WERI-Rb-1 (cell line): ENCODE measurements at regions not wholly inside any gene's neighbourhood (a gene's known extent, or its start where the extent isn't known, plus 50 kb on each side); places are given as distances from the start of the nearest gene placed in this dataset.

Source experiments
- DNase-seq: peaks from one replicate; pipeline ENCODE4 v3.0.0-alpha.2; 2020
- H3K27ac ChIP-seq: fragments of 250-450 bp; sonication (Bioruptor Pico); 2 replicates; pipeline ENCODE4 v1.5.1; 2020; ENCODE audit warnings: mild to moderate bottlenecking, moderate library complexity
- H3K27me3 ChIP-seq: fragments of 250-450 bp; sonication (Bioruptor Pico); 2 replicates; pipeline ENCODE4 v1.5.1; 2021; ENCODE audit warnings: mild to moderate bottlenecking, low read depth, moderate library complexity; ENCODE audit not compliant: insufficient read depth, severe bottlenecking
- H3K36me3 ChIP-seq: fragments of 250-450 bp; sonication (Bioruptor Pico); 2 replicates; pipeline ENCODE4 v1.5.1; 2020; ENCODE audit warnings: mild to moderate bottlenecking, moderate library complexity
- H3K4me3 ChIP-seq: 2 replicates; pipeline ENCODE4 v1.5.1; 2011; ENCODE audit warnings: low read depth, mild to moderate bottlenecking, control low read depth, low read length
- H3K9me3 ChIP-seq: fragments of 250-450 bp; sonication (Bioruptor Pico); 2 replicates; pipeline ENCODE4 v1.5.1; 2021; ENCODE audit warnings: mild to moderate bottlenecking, moderate library complexity; ENCODE audit not compliant: severe bottlenecking
- TF ChIP-seq, protein P1 (sequence below): IDR thresholded peaks from 2 replicates; pipeline ENCODE4 v1.5.1; 2011; ENCODE audit warnings: low read depth, mild to moderate bottlenecking, control low read depth, inconsistent platforms, low read length

GRCh38 chr11:134901955-134902918 is 490.2 kb upstream of the B3GAT1 start:
- Histone ChIP-seq H3K27me3 (peaks cover 54% of the 10 kb centered on the region), H3K27ac (no peak overlapping the region), H3K4me3 (no peak overlapping the region), H3K9me3 (no peaks in the 10 kb centered on the region), H3K36me3 (no peaks in the 10 kb centered on the region)
- TF ChIP-seq, protein P1, sequence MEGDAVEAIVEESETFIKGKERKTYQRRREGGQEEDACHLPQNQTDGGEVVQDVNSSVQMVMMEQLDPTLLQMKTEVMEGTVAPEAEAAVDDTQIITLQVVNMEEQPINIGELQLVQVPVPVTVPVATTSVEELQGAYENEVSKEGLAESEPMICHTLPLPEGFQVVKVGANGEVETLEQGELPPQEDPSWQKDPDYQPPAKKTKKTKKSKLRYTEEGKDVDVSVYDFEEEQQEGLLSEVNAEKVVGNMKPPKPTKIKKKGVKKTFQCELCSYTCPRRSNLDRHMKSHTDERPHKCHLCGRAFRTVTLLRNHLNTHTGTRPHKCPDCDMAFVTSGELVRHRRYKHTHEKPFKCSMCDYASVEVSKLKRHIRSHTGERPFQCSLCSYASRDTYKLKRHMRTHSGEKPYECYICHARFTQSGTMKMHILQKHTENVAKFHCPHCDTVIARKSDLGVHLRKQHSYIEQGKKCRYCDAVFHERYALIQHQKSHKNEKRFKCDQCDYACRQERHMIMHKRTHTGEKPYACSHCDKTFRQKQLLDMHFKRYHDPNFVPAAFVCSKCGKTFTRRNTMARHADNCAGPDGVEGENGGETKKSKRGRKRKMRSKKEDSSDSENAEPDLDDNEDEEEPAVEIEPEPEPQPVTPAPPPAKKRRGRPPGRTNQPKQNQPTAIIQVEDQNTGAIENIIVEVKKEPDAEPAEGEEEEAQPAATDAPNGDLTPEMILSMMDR: no peak
- no peak for DNase-seq

GRCh38 chr11:134901542-134901941 is 489.5 kb upstream of the B3GAT1 start:
- Histone ChIP-seq H3K36me3 (no peaks in the 10 kb centered on the region), H3K4me3 (no peak overlapping the region), H3K27ac (no peak overlapping the region), H3K27me3 (peaks cover 50% of the 10 kb centered on the region), H3K9me3 (no peaks in the 10 kb centered on the region)
- TF ChIP-seq, protein P1: no peak
- no peak for DNase-seq

DNA sequence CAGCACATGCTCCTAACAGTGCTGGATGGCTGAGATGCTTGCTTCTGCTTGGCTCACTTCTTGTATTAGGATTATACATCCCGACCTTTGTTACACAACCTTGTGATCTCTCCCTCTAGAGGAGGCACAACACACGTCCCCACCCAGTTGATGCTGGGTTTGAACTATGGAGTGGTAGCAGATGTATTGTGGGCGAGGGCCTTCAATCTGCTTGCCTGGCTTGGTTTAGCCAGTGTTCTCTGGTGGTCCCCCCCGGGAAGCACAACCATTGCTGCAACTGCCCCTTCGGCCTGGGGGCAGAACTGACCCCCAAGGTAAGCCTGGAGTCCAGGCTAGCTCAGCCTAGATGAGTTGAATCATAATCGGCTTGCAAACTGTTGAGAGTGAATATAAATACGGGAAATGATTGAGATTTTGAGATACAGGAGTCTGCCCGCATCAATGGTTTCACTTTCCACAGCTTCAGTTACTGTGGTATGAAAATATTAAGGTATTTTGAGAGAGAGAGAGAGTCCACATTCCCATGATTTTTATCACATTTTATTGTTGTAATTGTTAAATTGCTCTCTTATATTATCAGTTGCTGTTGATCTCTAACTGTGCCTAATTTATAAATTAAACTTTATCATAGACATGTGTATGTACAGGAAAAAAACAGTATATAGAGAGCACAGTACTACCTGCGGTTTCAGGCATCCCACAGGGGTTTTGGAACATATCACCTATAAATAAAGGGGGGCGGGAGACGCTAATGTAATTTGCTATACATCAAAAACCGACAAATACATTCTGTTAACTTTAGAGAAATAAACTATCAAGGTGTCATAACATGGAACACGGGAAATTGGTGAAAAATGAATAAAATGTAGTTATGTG is 482.0 kb upstream of the B3GAT1 start:
- H3K4me3 ChIP-seq: no peak overlapping the region

DNA sequence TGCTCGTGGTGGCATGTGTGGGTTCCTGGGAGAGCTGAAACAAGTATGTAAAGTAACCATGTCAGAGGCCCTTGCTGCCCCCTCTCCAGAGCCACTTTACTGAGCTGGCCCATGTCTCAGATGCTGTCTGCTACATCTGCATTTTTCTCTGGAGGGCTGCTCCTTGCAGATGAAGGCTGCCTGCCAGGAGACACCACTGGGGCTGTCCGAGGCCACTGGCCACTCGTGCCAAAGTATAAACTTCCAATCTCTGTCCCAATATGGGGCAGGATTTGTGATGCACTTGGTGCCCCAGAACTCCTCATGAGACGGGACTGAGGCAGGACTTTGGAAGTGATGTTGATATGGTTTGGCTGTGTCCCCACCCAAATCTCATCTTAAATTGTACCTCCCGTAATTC is 478.4 kb upstream of the B3GAT1 start:
- H3K27ac ChIP-seq: no peak overlapping the region
- peaks cover 5% of the 10 kb centered on the region for H3K9me3 ChIP-seq
- no peak overlapping the region for H3K4me3 ChIP-seq
- DNase-seq: no peak
- TF ChIP-seq, protein P1: no peak
- peaks cover 47% of the 10 kb centered on the region for H3K27me3 ChIP-seq
- H3K36me3 ChIP-seq: no peaks in the 10 kb centered on the region

More for the DNA sequence above, 482.0 kb upstream of the B3GAT1 start:
- Histone ChIP-seq H3K36me3 (no peaks in the 10 kb centered on the region), H3K27me3 (peaks cover 44% of the 10 kb centered on the region), H3K9me3 (peaks cover 5% of the 10 kb centered on the region), H3K27ac (no peak overlapping the region)
- DNase-seq: no peak
- TF ChIP-seq, protein P1: no peak

DNA sequence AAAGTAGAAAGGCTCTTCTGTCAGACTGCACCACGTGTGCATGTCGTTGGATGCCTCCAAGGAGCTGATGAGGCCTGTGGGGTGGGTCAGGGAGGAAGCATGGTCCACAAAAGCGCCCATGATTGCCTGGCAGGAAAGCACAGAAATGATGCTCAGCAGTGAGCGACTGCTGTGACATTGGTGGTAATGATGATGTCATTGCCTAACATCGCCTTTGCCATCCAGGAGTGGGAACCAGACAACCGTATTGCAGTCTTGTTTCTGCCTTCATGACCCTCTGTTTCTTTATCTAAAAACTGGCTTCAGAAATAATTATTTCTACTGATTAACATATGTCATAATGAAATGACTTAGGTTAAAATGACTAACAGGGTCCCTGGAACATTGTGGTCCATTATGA is 477.8 kb upstream of the B3GAT1 start:
- no peak overlapping the region for H3K27ac ChIP-seq
- H3K27me3 ChIP-seq: peaks cover 49% of the 10 kb centered on the region
- TF ChIP-seq, protein P1: no peak
- no peak for DNase-seq
- H3K36me3 ChIP-seq: no peaks in the 10 kb centered on the region
- H3K9me3 ChIP-seq: peaks cover 5% of the 10 kb centered on the region
- H3K4me3 ChIP-seq: no peak overlapping the region
